ENCODE measurements at regions not wholly inside any gene's neighbourhood (a gene's known extent, or its start where the extent isn't known, plus 50 kb on each side); places are given as distances from the start of the nearest gene placed in this dataset.

DNA sequence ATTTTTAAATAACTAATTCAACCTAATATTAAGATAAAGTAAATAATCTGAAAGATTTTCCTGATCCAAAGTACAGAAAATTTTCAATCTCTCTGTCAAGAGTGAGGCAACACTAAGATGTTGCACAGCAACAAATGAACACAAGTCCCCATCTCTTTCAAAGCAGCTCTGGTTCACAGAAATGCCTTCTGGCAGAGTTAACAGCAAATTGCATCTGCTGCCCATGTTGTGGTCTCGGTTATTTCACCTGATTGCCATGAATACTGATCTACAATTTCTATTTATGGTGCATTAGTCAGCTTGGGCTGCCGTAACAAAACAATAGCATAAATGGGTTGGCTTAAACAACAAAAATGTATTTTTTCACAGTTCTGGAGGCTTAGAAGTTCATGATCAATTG lies 167.3 kb downstream of the BCHE start:
- TF ChIP-seq, protein P1, sequence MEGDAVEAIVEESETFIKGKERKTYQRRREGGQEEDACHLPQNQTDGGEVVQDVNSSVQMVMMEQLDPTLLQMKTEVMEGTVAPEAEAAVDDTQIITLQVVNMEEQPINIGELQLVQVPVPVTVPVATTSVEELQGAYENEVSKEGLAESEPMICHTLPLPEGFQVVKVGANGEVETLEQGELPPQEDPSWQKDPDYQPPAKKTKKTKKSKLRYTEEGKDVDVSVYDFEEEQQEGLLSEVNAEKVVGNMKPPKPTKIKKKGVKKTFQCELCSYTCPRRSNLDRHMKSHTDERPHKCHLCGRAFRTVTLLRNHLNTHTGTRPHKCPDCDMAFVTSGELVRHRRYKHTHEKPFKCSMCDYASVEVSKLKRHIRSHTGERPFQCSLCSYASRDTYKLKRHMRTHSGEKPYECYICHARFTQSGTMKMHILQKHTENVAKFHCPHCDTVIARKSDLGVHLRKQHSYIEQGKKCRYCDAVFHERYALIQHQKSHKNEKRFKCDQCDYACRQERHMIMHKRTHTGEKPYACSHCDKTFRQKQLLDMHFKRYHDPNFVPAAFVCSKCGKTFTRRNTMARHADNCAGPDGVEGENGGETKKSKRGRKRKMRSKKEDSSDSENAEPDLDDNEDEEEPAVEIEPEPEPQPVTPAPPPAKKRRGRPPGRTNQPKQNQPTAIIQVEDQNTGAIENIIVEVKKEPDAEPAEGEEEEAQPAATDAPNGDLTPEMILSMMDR (conservative IDR thresholded peaks at IDR 0.05; ENCODE audit: low read depth, low read length) = no peak
- no peak for TF ChIP-seq EZH2phosphoT487 (IDR thresholded peaks at IDR 0.05; ENCODE audit: borderline replicate concordance, low read length)

Measured in PC-3 (cell line).